IMR-90 (cell line): ENCODE measurements at regions not wholly inside any gene's neighbourhood (a gene's known extent, or its start where the extent isn't known, plus 50 kb on each side); places are given as distances from the start of the nearest gene placed in this dataset.

Source experiments
- ATAC-seq: fragments of 200-7000 bp; cut with Tn5 transposase; 2 replicates; pipeline ENCODE4 v1.9.1; 2020; ENCODE audit warnings: low read depth, mild to moderate bottlenecking, moderate library complexity
- BruUV-seq: library from RNA; stranded (reverse); fragments of 400-500 nt; replicated peaks from 2 replicates; lab custom pipeline; 2021; lab: Mats Ljungman, UMichigan
- CTCF ChIA-PET: fragments of 300-600 bp; formaldehyde crosslinking; extraction: SDS; loops from one replicate; lab custom pipeline; 2021; ENCODE audit warnings: antibody characterized with exemption; lab: Yijun Ruan, JAX
- POLR2A ChIA-PET: fragments of 300-600 bp; sonication (Branson Sonifier 250); formaldehyde crosslinking; loops from one replicate; lab custom pipeline; 2022; ENCODE audit warnings: antibody characterized with exemption; ENCODE audit not compliant: unreplicated experiment; lab: Charles Lee
- DNase-seq: peaks from one replicate; pipeline ENCODE4 v3.0.0; 2013
- H2AFZ ChIP-seq: replicated peaks from 2 replicates; pipeline ENCODE3; 2013; ENCODE audit warnings: low read length, mild to moderate bottlenecking; ENCODE audit not compliant: poor library complexity
- H2AK5ac ChIP-seq: 2 replicates; pipeline ENCODE4 v1.6.1; 2013; ENCODE audit warnings: low read depth, low read length, inconsistent platforms
- H2AK9ac ChIP-seq: replicated peaks from 2 replicates; pipeline ENCODE3; 2013; ENCODE audit warnings: mild to moderate bottlenecking, low read depth, low read length, moderate library complexity; ENCODE audit not compliant: poor library complexity
- H2BK120ac ChIP-seq: 2 replicates; pipeline ENCODE4 v1.6.1; 2013; ENCODE audit warnings: low read depth, low read length, inconsistent platforms
- H2BK15ac ChIP-seq: 3 replicates; pipeline ENCODE4 v1.6.1; 2013; ENCODE audit warnings: low read depth, low read length, inconsistent platforms
- H2BK20ac ChIP-seq: 2 replicates; pipeline ENCODE4 v1.6.1; 2013; ENCODE audit warnings: low read depth, mild to moderate bottlenecking, inconsistent platforms, low read length, moderate library complexity
- H2BK5ac ChIP-seq: 2 replicates; pipeline ENCODE4 v1.6.1; 2013; ENCODE audit warnings: mild to moderate bottlenecking, low read depth, low read length, inconsistent platforms; ENCODE audit not compliant: poor library complexity, severe bottlenecking
- H3K14ac ChIP-seq: replicated peaks from 2 replicates; pipeline ENCODE4 v1.6.1; 2013; ENCODE audit warnings: low read depth, low read length, inconsistent platforms
- H3K18ac ChIP-seq: 2 replicates; pipeline ENCODE4 v1.6.1; 2013; ENCODE audit warnings: low read depth, low read length, control low read depth
- H3K23ac ChIP-seq: 2 replicates; pipeline ENCODE4 v1.6.1; 2013; ENCODE audit warnings: low read depth, low read length, inconsistent platforms
- H3K27ac ChIP-seq: 2 replicates; pipeline ENCODE4 v1.5.1; 2013; ENCODE audit warnings: mild to moderate bottlenecking, control low read depth, low read length; ENCODE audit not compliant: insufficient read depth
- H3K27me3 ChIP-seq: 2 replicates; pipeline ENCODE4 v1.6.1; 2013; ENCODE audit warnings: low read length; ENCODE audit not compliant: control insufficient read depth, insufficient read depth
- H3K36me3 ChIP-seq: 2 replicates; pipeline ENCODE4 v1.6.1; 2013; ENCODE audit warnings: low read length, mixed read lengths; ENCODE audit not compliant: control insufficient read depth, insufficient read depth
- H3K4ac ChIP-seq: 2 replicates; pipeline ENCODE4 v1.6.1; 2013; ENCODE audit warnings: low read depth, low read length, inconsistent platforms
- H3K4me1 ChIP-seq: 2 replicates; pipeline ENCODE4 v1.6.1; 2013; ENCODE audit warnings: low read length, mixed read lengths; ENCODE audit not compliant: control insufficient read depth, insufficient read depth
- H3K4me2 ChIP-seq: 2 replicates; pipeline ENCODE4 v1.6.1; 2013; ENCODE audit warnings: low read depth, mild to moderate bottlenecking, control low read depth, low read length, moderate library complexity
- H3K4me3 ChIP-seq: 2 replicates; pipeline ENCODE4 v1.5.1; 2013; ENCODE audit warnings: low read depth, mild to moderate bottlenecking, control low read depth, low read length, moderate library complexity; ENCODE audit not compliant: insufficient read depth
- H3K56ac ChIP-seq: 2 replicates; pipeline ENCODE4 v1.6.1; 2013; ENCODE audit warnings: low read length, inconsistent platforms; ENCODE audit not compliant: insufficient read depth; ENCODE audit errors: extremely low read depth
- H3K79me1 ChIP-seq, 2 experiments: 2 replicates each; pipeline ENCODE4 v1.6.1; 2013; ENCODE audit warnings: low read length in 2 of 2, inconsistent platforms in 1 of 2, low read depth in 1 of 2
- H3K9ac ChIP-seq: 2 replicates; pipeline ENCODE4 v1.6.1; 2013; ENCODE audit warnings: low read depth, low read length, control low read depth
- H3K9me1 ChIP-seq: 2 replicates; pipeline ENCODE4 v1.6.1; 2013; ENCODE audit warnings: low read length, inconsistent platforms; ENCODE audit not compliant: insufficient read depth
- H3K9me3 ChIP-seq: 2 replicates; pipeline ENCODE4 v1.6.1; 2013; ENCODE audit warnings: low read length; ENCODE audit not compliant: control insufficient read depth, insufficient read depth
- H4K20me1 ChIP-seq: 2 replicates; pipeline ENCODE4 v1.6.1; 2013; ENCODE audit warnings: low read length, inconsistent platforms; ENCODE audit not compliant: insufficient read depth
- H4K5ac ChIP-seq: 2 replicates; pipeline ENCODE4 v1.6.1; 2013; ENCODE audit warnings: mild to moderate bottlenecking, low read depth, low read length, control low read depth
- H4K8ac ChIP-seq, 2 experiments: 2 replicates each; pipeline ENCODE4 v1.6.1; 2013; ENCODE audit warnings: low read depth in 2 of 2, low read length in 2 of 2, control low read depth in 1 of 2, inconsistent platforms in 1 of 2
- H4K91ac ChIP-seq: 2 replicates; pipeline ENCODE4 v1.6.1; 2013; ENCODE audit warnings: low read depth, low read length, inconsistent platforms; ENCODE audit not compliant: insufficient read depth
- CTCF ChIP-seq: conservative IDR thresholded peaks from 2 replicates; pipeline ENCODE4 v1.5.1; 2012; ENCODE audit warnings: mild to moderate bottlenecking, low read depth, low read length, improper control_type of control experiment
- POLR2A ChIP-seq: IDR thresholded peaks from 2 replicates; pipeline ENCODE4 v1.6.1; 2012; ENCODE audit warnings: mild to moderate bottlenecking, low read depth, low read length
- USF2 ChIP-seq: fragments of 150-350 bp; IDR thresholded peaks from 2 replicates; pipeline ENCODE4 v1.6.1; 2017; ENCODE audit warnings: mild to moderate bottlenecking, antibody characterized with exemption, low read length, low read depth
- WGBS, 2 experiments: methylation state at CpG; one replicate each; pipeline versions ENCODE4 v1.1.5 to v1.1.7; 2013; ENCODE audit warnings: missing lambda C conversion rate in 2 of 2; ENCODE audit not compliant: insufficient read length in 1 of 2; ENCODE audit errors: extremely low coverage in 2 of 2; 5-methylcytosine and 5-hydroxymethylcytosine counted together
- dilution Hi-C: fragments of 300-500 bp; cut with HindIII; formaldehyde crosslinking; loops from one replicate; pipeline ENCODE4 v1.14.3; 2018; ENCODE audit warnings: low sequenced_read_pairs; ENCODE audit not compliant: unreplicated experiment
- in situ Hi-C: fragments of 300-500 bp; cut with MboI; formaldehyde crosslinking; loops from 3 replicates; pipeline ENCODE4 v1.14.3; 2019; ENCODE audit warnings: low sequenced_read_pairs, inconsistent platforms, mixed read lengths
- intact Hi-C: fragments of 100-400 bp; cut with micrococcal nuclease; formaldehyde crosslinking; loops from 2 replicates; pipeline ENCODE4 v1.10.0; 2022

- Histone ChIP-seq H3K14ac (no peak overlapping the region), H4K91ac (no peak overlapping the region)
- no TSS peak for BruUV-seq
Observed at GRCh38 chr5:164210491-164210890, 705.1 kb downstream of the MAT2B start.

More at GRCh38 chr5:164210491-164210890, 705.1 kb downstream of the MAT2B start:
- Histone ChIP-seq H2BK15ac (no peak overlapping the region), H3K4ac (no peak overlapping the region), H2AK9ac (no peak overlapping the region), H3K4me2 (no peak overlapping the region), H3K9me3 (no peaks in the 10 kb centered on the region), H3K18ac (no peak overlapping the region), H3K9ac (no peak overlapping the region), H2AK5ac (no peak overlapping the region), H2BK20ac (no peak overlapping the region), H4K5ac (no peak overlapping the region), H3K27ac (no peak overlapping the region), H4K8ac (no peak overlapping the region), H3K4me3 (no peak overlapping the region), H2BK120ac (no peak overlapping the region), H3K79me1 (no peaks in the 10 kb centered on the region), H3K9me1 (no peaks in the 10 kb centered on the region), H3K27me3 (no peaks in the 10 kb centered on the region), H3K4me1 (no peaks in the 10 kb centered on the region), H4K20me1 (no peaks in the 10 kb centered on the region), H2AFZ (no peak overlapping the region), H3K36me3 (no peaks in the 10 kb centered on the region), H3K23ac (no peak overlapping the region), H2BK5ac (no peak overlapping the region), H3K56ac (no peak overlapping the region)
- intact Hi-C loops (no loop called here), in situ Hi-C loops (no loop called here), dilution Hi-C loops (no loop called here)
- CTCF ChIA-PET, result interaction anchor here (0.6 kb wide), 1 partner anchor 13 kb away, joined by 4 read pairs; no protein-coding TSS in a partner anchor
- DNase-seq, result no peak
- no peak for TF ChIP-seq POLR2A
- no peak for TF ChIP-seq USF2
- TF ChIP-seq CTCF, result no peak
- WGBS, 2 experiments, result no CpG with 5 or more reads among the region's 3 CpGs
- POLR2A ChIA-PET, result no interaction called here
- no peak for ATAC-seq
